Chondrocyte (in vitro differentiated cells): ENCODE measurements at regions not wholly inside any gene's neighbourhood (a gene's known extent, or its start where the extent isn't known, plus 50 kb on each side); places are given as distances from the start of the nearest gene placed in this dataset.

Experiments used
- DNase-seq: peaks from one replicate; pipeline ENCODE4 v3.0.0; 2021; ENCODE audit warnings: mixed read lengths, low spot score
- H3K27ac Mint-ChIP-seq: one replicate; pipeline ENCODE4 v1.8.0; 2021; ENCODE audit warnings: mild to moderate bottlenecking, moderate library complexity, mixed read lengths; ENCODE audit not compliant: unreplicated experiment
- H3K27me3 Mint-ChIP-seq: 2 replicates; pipeline ENCODE4 v1.8.0; 2021; ENCODE audit warnings: low read depth, mixed read lengths
- H3K36me3 Mint-ChIP-seq: 2 replicates; pipeline ENCODE4 v1.8.0; 2021; ENCODE audit warnings: low read depth, mixed read lengths
- H3K4me1 Mint-ChIP-seq: 2 replicates; pipeline ENCODE4 v1.8.0; 2021; ENCODE audit warnings: low read depth, mild to moderate bottlenecking, mixed read lengths
- H3K4me3 Mint-ChIP-seq: one replicate; pipeline ENCODE4 v1.8.0; 2021; ENCODE audit warnings: mild to moderate bottlenecking, moderate library complexity, mixed read lengths; ENCODE audit not compliant: unreplicated experiment
- H3K9me3 Mint-ChIP-seq: 2 replicates; pipeline ENCODE4 v1.8.0; 2021; ENCODE audit warnings: low read depth, mixed read lengths
- TF ChIP-seq, protein P1 (sequence below): fragments of 200-600 bp; sonication (generic); IDR thresholded peaks from 2 replicates; pipeline ENCODE4 v1.5.0; 2021; ENCODE audit warnings: antibody characterized with exemption, mild to moderate bottlenecking, moderate library complexity

- TF ChIP-seq, protein P1, sequence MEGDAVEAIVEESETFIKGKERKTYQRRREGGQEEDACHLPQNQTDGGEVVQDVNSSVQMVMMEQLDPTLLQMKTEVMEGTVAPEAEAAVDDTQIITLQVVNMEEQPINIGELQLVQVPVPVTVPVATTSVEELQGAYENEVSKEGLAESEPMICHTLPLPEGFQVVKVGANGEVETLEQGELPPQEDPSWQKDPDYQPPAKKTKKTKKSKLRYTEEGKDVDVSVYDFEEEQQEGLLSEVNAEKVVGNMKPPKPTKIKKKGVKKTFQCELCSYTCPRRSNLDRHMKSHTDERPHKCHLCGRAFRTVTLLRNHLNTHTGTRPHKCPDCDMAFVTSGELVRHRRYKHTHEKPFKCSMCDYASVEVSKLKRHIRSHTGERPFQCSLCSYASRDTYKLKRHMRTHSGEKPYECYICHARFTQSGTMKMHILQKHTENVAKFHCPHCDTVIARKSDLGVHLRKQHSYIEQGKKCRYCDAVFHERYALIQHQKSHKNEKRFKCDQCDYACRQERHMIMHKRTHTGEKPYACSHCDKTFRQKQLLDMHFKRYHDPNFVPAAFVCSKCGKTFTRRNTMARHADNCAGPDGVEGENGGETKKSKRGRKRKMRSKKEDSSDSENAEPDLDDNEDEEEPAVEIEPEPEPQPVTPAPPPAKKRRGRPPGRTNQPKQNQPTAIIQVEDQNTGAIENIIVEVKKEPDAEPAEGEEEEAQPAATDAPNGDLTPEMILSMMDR, result no peak
- no peaks in the 10 kb centered on the region for H3K4me1 Mint-ChIP-seq
- H3K27me3 Mint-ChIP-seq, result peaks cover 1% of the 10 kb centered on the region
- no peak overlapping the region for H3K4me3 Mint-ChIP-seq
- H3K9me3 Mint-ChIP-seq, result peaks cover 9% of the 10 kb centered on the region
- no peaks in the 10 kb centered on the region for H3K36me3 Mint-ChIP-seq
- no peak overlapping the region for H3K27ac Mint-ChIP-seq
- no peak for DNase-seq
Measured at GRCh38 chr5:3354606-3355005, 241.0 kb upstream of the IRX1 start.

DNA sequence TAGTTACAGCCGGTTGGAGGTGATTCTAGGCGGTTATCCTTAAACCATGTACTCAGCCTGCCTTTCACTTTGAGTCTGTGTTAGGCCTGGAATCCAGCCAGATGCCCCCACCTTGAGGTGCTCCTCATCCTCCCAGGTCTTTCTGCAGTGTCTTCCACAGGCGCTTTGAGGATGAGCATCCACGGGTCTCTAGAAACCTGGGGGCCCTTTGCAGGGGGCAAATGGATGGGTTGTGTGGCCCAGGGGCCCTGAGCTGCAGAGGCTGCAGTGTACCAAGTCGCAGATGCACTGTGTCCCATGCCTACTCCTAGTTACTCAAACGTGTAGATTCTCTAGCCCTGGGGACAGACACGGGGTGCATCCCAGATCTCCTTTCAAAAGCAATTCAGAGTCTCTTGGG is 242.1 kb upstream of the IRX1 start:
- DNase-seq, result no peak
- no peaks in the 10 kb centered on the region for H3K36me3 Mint-ChIP-seq
- no peaks in the 10 kb centered on the region for H3K4me1 Mint-ChIP-seq
- peaks cover 1% of the 10 kb centered on the region for H3K27me3 Mint-ChIP-seq
- TF ChIP-seq, protein P1, result no peak
- no peak overlapping the region for H3K27ac Mint-ChIP-seq
- no peak overlapping the region for H3K4me3 Mint-ChIP-seq
- peaks cover 6% of the 10 kb centered on the region for H3K9me3 Mint-ChIP-seq

DNA sequence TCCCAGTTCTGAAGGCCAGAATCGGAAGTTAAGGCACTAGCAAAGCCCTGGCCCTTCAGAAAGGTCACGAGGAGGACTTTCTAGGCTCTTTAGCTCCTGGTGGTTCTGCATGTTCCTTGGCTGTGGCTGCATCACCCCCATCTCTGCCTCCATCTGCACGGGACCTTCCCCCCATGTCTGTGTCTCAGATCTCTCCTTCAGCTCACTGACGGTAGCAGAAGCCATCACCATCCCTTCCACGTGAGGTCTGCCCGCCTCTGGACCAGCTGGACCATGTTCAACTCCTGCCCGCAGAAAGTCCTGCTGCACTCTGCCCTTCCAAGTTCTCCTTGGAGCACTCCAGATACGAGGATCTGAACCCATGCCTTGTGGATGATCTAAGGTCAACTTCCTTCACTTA is 242.9 kb upstream of the IRX1 start:
- Mint-ChIP-seq H3K9me3 (peaks cover 11% of the 10 kb centered on the region), H3K27ac (no peak overlapping the region), H3K36me3 (no peaks in the 10 kb centered on the region), H3K4me1 (no peaks in the 10 kb centered on the region), H3K27me3 (peaks cover 1% of the 10 kb centered on the region), H3K4me3 (no peak overlapping the region)
- TF ChIP-seq, protein P1, result no peak
- DNase-seq, result no peak

DNA sequence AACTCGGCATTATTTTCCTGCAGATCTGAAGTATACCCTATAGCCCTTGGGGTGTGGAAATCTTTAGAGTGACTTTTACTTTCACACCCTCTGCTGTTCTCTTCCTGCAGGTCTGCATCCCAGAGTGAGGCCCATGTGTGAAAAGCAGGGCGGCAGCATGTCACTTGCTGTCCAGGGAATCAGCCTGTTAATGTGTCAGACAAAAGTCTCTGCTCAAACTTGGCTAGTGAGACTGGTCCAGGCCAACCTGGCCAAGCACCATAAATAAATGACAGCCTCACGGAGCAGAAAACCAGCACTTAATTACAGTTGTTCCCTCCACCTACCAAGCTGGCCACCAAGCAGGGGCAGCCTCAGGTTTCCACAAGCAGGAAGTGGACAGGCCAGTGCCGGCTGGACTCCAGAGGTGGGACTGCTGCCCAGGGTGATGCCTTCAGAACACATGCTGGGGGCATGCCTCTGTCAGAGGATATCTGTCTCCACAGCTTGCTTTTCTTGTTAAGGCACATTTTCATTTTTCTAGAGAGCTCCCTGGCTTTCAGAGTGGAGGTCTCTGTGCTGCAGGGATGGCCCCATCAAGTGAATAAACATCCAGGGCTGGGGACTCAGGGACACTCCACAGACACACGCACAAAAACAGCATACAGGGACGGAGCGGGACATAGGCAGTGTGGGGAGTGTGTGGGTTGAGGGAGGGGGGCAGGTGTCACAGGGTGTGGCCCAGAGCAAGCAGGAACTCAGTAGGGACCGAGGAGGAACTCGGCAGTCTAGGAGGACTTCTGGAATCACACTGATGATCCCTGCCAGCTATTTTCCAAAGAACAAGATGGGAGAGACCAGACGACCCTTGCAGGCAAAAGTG is 243.8 kb upstream of the IRX1 start:
- TF ChIP-seq, protein P1, result no peak
- H3K4me3 Mint-ChIP-seq, result no peak overlapping the region
- H3K27ac Mint-ChIP-seq, result no peak overlapping the region
- H3K4me1 Mint-ChIP-seq, result no peaks in the 10 kb centered on the region
- H3K36me3 Mint-ChIP-seq, result no peaks in the 10 kb centered on the region
- DNase-seq, result no peak
- peaks cover 17% of the 10 kb centered on the region for H3K9me3 Mint-ChIP-seq
- H3K27me3 Mint-ChIP-seq, result peaks cover 1% of the 10 kb centered on the region

GRCh38 chr5:3350781-3351180 is 244.9 kb upstream of the IRX1 start:
- Mint-ChIP-seq H3K4me1 (no peaks in the 10 kb centered on the region), H3K36me3 (no peaks in the 10 kb centered on the region), H3K27ac (no peak overlapping the region), H3K9me3 (peaks cover 17% of the 10 kb centered on the region), H3K4me3 (no peak overlapping the region), H3K27me3 (peaks cover 1% of the 10 kb centered on the region)
- DNase-seq, result no peak
- TF ChIP-seq, protein P1, result no peak
